ENCODE measurements at regions not wholly inside any gene's neighbourhood (a gene's known extent, or its start where the extent isn't known, plus 50 kb on each side); places are given as distances from the start of the nearest gene placed in this dataset.

- CTCF ChIA-PET, result no interaction called here
- TF ChIP-seq CTCF (IDR thresholded peaks at IDR 0.05), result no peak
- Mint-ChIP-seq H3K4me3 (no peak overlapping the region), H3K9me3 (no peaks in the 10 kb centered on the region), H3K36me3 (ENCODE audit: low read depth) (no peaks in the 10 kb centered on the region), H3K4me1 (peaks cover 11% of the 10 kb centered on the region), H3K27ac (no peak overlapping the region), H3K27me3 (peaks cover 26% of the 10 kb centered on the region)
- intact Hi-C loops (cut with micrococcal nuclease), result no loop called here
- ATAC-seq (ENCODE audit: low read depth) (no peak), DNase-seq (no peak)
- POLR2A ChIA-PET, result interaction anchor here (0.6 kb wide), 1 partner anchor 221 kb away, joined by 4 read pairs; no protein-coding TSS in a partner anchor
These were observed 131.8 kb upstream of the PTPN1 start for GRCh38 chr20:50378170-50379000.

- intact Hi-C loops (cut with micrococcal nuclease), result no loop called here
- no peak for ATAC-seq (ENCODE audit: low read depth)
- DNase-seq, result no peak
- ChIA-PET POLR2A (no interaction called here), CTCF (no interaction called here)
- Mint-ChIP-seq H3K27ac (no peak overlapping the region), H3K4me1 (peaks cover 11% of the 10 kb centered on the region), H3K27me3 (peaks cover 22% of the 10 kb centered on the region), H3K4me3 (no peak overlapping the region), H3K9me3 (no peaks in the 10 kb centered on the region), H3K36me3 (ENCODE audit: low read depth) (no peaks in the 10 kb centered on the region)
- TF ChIP-seq CTCF (IDR thresholded peaks at IDR 0.05), result no peak
These were observed 130.9 kb upstream of the PTPN1 start for GRCh38 chr20:50379049-50379990.

GRCh38 chr20:50379991-50380696, 130.0 kb upstream of the PTPN1 start:
- Mint-ChIP-seq H3K9me3 (no peaks in the 10 kb centered on the region), H3K4me3 (no peak overlapping the region), H3K27ac (no peak overlapping the region), H3K4me1 (peaks cover 11% of the 10 kb centered on the region), H3K27me3 (peaks cover 23% of the 10 kb centered on the region), H3K36me3 (ENCODE audit: low read depth) (no peaks in the 10 kb centered on the region)
- no peak for TF ChIP-seq CTCF (IDR thresholded peaks at IDR 0.05)
- ChIA-PET POLR2A (no interaction called here), CTCF (no interaction called here)
- no peak for ATAC-seq (ENCODE audit: low read depth)
- intact Hi-C loops (cut with micrococcal nuclease), result no loop called here
- DNase-seq, result no peak

GRCh38 chr20:50380697-50381040, 129.5 kb upstream of the PTPN1 start:
- H3K27ac Mint-ChIP-seq, result no peak overlapping the region

More at GRCh38 chr20:50380697-50381040, 129.5 kb upstream of the PTPN1 start:
- Mint-ChIP-seq H3K4me3 (no peak overlapping the region), H3K4me1 (peaks cover 11% of the 10 kb centered on the region), H3K27me3 (peaks cover 25% of the 10 kb centered on the region), H3K9me3 (no peaks in the 10 kb centered on the region), H3K36me3 (ENCODE audit: low read depth) (no peaks in the 10 kb centered on the region)
- CTCF ChIA-PET, result no interaction called here
- intact Hi-C loops (cut with micrococcal nuclease), result no loop called here
- TF ChIP-seq CTCF (IDR thresholded peaks at IDR 0.05), result no peak
- ATAC-seq (ENCODE audit: low read depth), result no peak
- POLR2A ChIA-PET, result no interaction called here
- no peak for DNase-seq

Data from activated B cell treated with CpG ODN at 0.5 μM for 24 hours (primary cell).